Mesendoderm (in vitro differentiated cells): ENCODE measurements at regions not wholly inside any gene's neighbourhood (a gene's known extent, or its start where the extent isn't known, plus 50 kb on each side); places are given as distances from the start of the nearest gene placed in this dataset.

Source experiments
- DNase-seq: peaks from one replicate; pipeline ENCODE4 v3.0.0; 2013
- H2AK5ac ChIP-seq: 2 replicates; pipeline ENCODE4 v1.6.1; 2013; ENCODE audit warnings: low read length, inconsistent platforms
- H2BK120ac ChIP-seq: 2 replicates; pipeline ENCODE4 v1.6.1; 2013; ENCODE audit warnings: low read depth, mild to moderate bottlenecking, low read length, moderate library complexity, mixed read lengths
- H2BK15ac ChIP-seq: replicated peaks from 2 replicates; pipeline ENCODE4 v1.6.1; 2013; ENCODE audit warnings: low read depth, mild to moderate bottlenecking, moderate library complexity
- H2BK5ac ChIP-seq: 2 replicates; pipeline ENCODE4 v1.6.1; 2013; ENCODE audit warnings: low read length, inconsistent platforms
- H3K18ac ChIP-seq: 2 replicates; pipeline ENCODE4 v1.6.1; 2013; ENCODE audit warnings: mild to moderate bottlenecking, low read length, mixed read lengths
- H3K23ac ChIP-seq: one replicate; pipeline ENCODE4 v1.6.1; 2013; ENCODE audit warnings: low read length
- H3K27ac ChIP-seq: 2 replicates; pipeline ENCODE4 v1.5.1; 2013; ENCODE audit warnings: low read depth, mild to moderate bottlenecking, inconsistent platforms, low read length, moderate library complexity
- H3K27me3 ChIP-seq: 2 replicates; pipeline ENCODE4 v1.6.1; 2013; ENCODE audit warnings: low read length, control low read depth, mild to moderate bottlenecking, inconsistent platforms; ENCODE audit not compliant: insufficient read depth, poor library complexity
- H3K36me3 ChIP-seq: 2 replicates; pipeline ENCODE4 v1.6.1; 2013; ENCODE audit warnings: low read length, inconsistent platforms; ENCODE audit not compliant: control insufficient read depth, insufficient read depth
- H3K4ac ChIP-seq: one replicate; pipeline ENCODE4 v1.6.1; 2013; ENCODE audit warnings: low read depth, mild to moderate bottlenecking, low read length, moderate library complexity
- H3K4me1 ChIP-seq: 2 replicates; pipeline ENCODE4 v1.6.1; 2013; ENCODE audit warnings: low read depth, low read length, inconsistent platforms; ENCODE audit not compliant: control insufficient read depth
- H3K4me2 ChIP-seq: 2 replicates; pipeline ENCODE4 v1.6.1; 2013; ENCODE audit warnings: low read length
- H3K4me3 ChIP-seq: 2 replicates; pipeline ENCODE4 v1.5.1; 2013; ENCODE audit warnings: mild to moderate bottlenecking, low read length
- H3K56ac ChIP-seq: one replicate; pipeline ENCODE4 v1.6.1; 2013; ENCODE audit warnings: low read length
- H3K79me1 ChIP-seq: 2 replicates; pipeline ENCODE4 v1.6.1; 2013; ENCODE audit warnings: low read length, inconsistent platforms
- H3K79me2 ChIP-seq: 2 replicates; pipeline ENCODE4 v1.6.1; 2013; ENCODE audit warnings: mild to moderate bottlenecking, low read length; ENCODE audit not compliant: control insufficient read depth, insufficient read depth
- H3K9ac ChIP-seq: 2 replicates; pipeline ENCODE4 v1.6.1; 2013; ENCODE audit warnings: low read length, inconsistent platforms
- H4K5ac ChIP-seq: one replicate; pipeline ENCODE4 v1.6.1; 2013; ENCODE audit warnings: low read length
- H4K8ac ChIP-seq: one replicate; pipeline ENCODE4 v1.6.1; 2013; ENCODE audit warnings: low read depth, mild to moderate bottlenecking, control low read depth, low read length, moderate library complexity
- WGBS: extraction: QIAGEN DNeasy Blood & Tissue Kit; methylation state at CpG from one replicate; pipeline ENCODE4 v1.1.7; 2013; ENCODE audit warnings: low lambda C conversion rate, missing lambda C conversion rate; ENCODE audit not compliant: insufficient coverage; ENCODE audit errors: extremely low coverage; 5-methylcytosine and 5-hydroxymethylcytosine counted together

DNA sequence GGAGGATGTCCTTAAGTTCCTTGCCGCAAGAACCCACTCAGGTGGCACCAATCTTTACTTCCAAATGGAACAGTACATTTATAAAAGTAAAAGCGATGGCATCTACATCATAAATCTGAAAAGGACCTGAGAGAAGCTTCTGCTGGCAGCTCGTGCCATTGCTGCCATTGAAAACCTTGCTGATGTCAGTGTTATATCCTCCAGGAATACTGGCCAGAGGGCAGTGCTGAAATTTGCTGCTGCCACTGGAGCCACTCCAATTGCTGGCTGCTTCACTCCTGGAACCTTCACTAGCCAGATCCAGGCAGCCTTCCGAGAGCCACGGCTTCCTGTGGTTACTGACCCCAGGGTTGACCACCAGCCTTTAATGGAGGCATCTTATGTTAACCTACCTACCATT lies 191.7 kb downstream of the TRIM27 start:
- H3K79me2 ChIP-seq = no peaks in the 10 kb centered on the region
- no peak overlapping the region for H3K4me3 ChIP-seq
- no peak overlapping the region for H3K23ac ChIP-seq
- H3K9ac ChIP-seq = no peak overlapping the region
- H3K4me1 ChIP-seq = no peaks in the 10 kb centered on the region
- H3K18ac ChIP-seq = no peak overlapping the region
- no peak overlapping the region for H2BK5ac ChIP-seq
- H2BK15ac ChIP-seq = no peak overlapping the region
- H3K56ac ChIP-seq = no peak overlapping the region
- H4K5ac ChIP-seq = no peak overlapping the region
- H3K27ac ChIP-seq = no peak overlapping the region
- DNase-seq = no peak
- WGBS = no CpG with 5 or more reads among the region's 5 CpGs
- no peak overlapping the region for H2AK5ac ChIP-seq
- H2BK120ac ChIP-seq = no peak overlapping the region
- peaks cover 2% of the 10 kb centered on the region for H3K27me3 ChIP-seq
- H3K4ac ChIP-seq = no peak overlapping the region
- H4K8ac ChIP-seq = no peak overlapping the region
- H3K36me3 ChIP-seq = no peaks in the 10 kb centered on the region
- no peak overlapping the region for H3K4me2 ChIP-seq
- no peaks in the 10 kb centered on the region for H3K79me1 ChIP-seq

DNA sequence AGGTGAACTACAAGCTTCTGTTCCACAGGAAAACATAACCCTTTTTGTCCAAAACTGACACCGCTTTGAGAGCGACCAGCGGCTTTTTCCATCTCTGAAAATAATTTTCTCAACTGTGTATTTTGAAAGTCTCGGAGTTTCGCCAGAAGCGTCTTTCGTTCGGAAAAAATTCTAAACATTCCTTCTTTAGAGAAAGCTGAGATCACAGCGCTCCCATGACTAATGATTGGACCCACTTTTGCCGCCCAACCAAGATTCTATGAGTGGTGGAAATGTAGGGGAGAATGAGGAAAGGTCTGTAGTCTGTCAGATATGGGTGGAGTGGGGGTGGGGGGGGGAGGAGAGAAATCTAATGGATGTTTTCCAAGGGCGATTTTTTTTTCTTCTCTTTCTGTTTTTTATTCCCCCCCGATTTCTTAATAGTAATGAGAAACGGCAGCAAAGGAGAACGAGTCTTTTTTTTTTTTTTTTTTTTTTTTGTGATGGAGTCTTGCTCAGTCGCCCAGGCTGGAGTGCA lies 189.3 kb downstream of the TRIM27 start:
- no peaks in the 10 kb centered on the region for H3K4me1 ChIP-seq
- no peaks in the 10 kb centered on the region for H3K79me2 ChIP-seq
- H3K4me3 ChIP-seq = no peak overlapping the region
- H3K27ac ChIP-seq = no peak overlapping the region
- H3K9ac ChIP-seq = no peak overlapping the region
- H3K18ac ChIP-seq = no peak overlapping the region
- WGBS = no CpG with 5 or more reads among the region's 15 CpGs
- H2AK5ac ChIP-seq = no peak overlapping the region
- no peak overlapping the region for H3K4me2 ChIP-seq
- no peak overlapping the region for H2BK15ac ChIP-seq
- no peak overlapping the region for H3K23ac ChIP-seq
- no peak overlapping the region for H2BK120ac ChIP-seq
- H3K27me3 ChIP-seq = peaks cover 8% of the 10 kb centered on the region
- DNase-seq = no peak
- H4K5ac ChIP-seq = no peak overlapping the region
- H2BK5ac ChIP-seq = no peak overlapping the region
- no peak overlapping the region for H3K4ac ChIP-seq
- no peak overlapping the region for H3K56ac ChIP-seq
- no peaks in the 10 kb centered on the region for H3K79me1 ChIP-seq
- no peak overlapping the region for H4K8ac ChIP-seq
- H3K36me3 ChIP-seq = no peaks in the 10 kb centered on the region

DNA sequence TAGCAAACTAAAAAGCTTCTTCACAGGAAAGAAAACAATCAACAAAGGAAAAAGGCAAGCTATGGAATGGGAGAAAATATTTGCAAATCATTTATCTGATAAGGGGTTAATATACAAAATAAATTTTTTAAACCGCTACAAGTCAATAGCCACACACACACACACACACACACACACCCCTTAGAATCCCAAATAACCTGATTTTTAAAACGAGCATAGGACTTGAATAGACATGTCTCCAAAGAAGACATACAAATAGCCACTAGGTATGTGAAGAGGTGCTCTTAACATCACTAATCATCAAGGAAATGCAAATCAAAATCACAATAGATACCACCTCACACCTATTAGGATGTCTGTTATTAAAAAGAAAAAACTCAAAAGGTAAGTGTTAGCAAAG lies 187.7 kb downstream of the TRIM27 start:
- DNase-seq = no peak
- no peaks in the 10 kb centered on the region for H3K4me1 ChIP-seq
- H3K79me2 ChIP-seq = no peaks in the 10 kb centered on the region
- no peak overlapping the region for H3K18ac ChIP-seq
- no peak overlapping the region for H2BK15ac ChIP-seq
- no peak overlapping the region for H3K4me2 ChIP-seq
- WGBS = no CpG with 5 or more reads among the region's 2 CpGs
- H3K56ac ChIP-seq = no peak overlapping the region
- H3K23ac ChIP-seq = no peak overlapping the region
- no peak overlapping the region for H3K27ac ChIP-seq
- no peak overlapping the region for H2BK120ac ChIP-seq
- H2BK5ac ChIP-seq = no peak overlapping the region
- no peak overlapping the region for H3K4ac ChIP-seq
- no peak overlapping the region for H4K5ac ChIP-seq
- no peak overlapping the region for H3K9ac ChIP-seq
- no peak overlapping the region for H2AK5ac ChIP-seq
- H3K36me3 ChIP-seq = no peaks in the 10 kb centered on the region
- no peaks in the 10 kb centered on the region for H3K79me1 ChIP-seq
- H3K27me3 ChIP-seq = peaks cover 8% of the 10 kb centered on the region
- no peak overlapping the region for H3K4me3 ChIP-seq
- no peak overlapping the region for H4K8ac ChIP-seq

DNA sequence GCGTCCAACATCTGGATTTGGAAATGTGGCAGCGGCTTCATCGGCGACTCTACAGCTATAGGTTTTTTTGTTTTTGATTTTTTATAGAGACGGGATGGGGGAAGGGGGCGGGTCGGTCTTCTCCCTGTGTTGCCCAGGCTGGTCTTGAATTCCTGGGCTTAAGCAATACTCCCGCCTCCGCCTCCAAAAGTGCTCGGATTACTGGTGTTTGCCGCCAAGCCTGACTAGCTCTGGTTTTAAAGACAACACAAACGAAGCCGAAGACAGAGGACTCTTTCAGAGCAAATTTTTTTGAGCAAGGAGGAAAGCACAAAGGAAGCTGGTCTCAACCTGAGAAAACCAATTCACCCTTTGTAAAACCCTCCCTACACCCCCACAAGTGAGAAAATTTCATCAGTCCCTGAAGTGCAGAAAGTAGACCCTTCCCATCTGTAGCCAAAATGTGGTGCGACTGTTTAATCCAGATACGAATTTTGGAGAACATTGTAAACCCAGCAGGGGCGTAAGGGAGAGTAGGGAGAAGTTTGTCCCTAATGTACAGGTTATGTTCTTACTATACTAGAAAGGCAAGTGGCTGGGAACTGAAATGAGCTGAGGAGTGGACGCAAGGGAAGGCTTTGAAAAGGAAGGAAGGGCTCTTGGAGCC lies 185.9 kb downstream of the TRIM27 start:
- Histone ChIP-seq H2BK120ac (no peak overlapping the region), H2AK5ac (no peak overlapping the region), H3K79me2 (no peaks in the 10 kb centered on the region), H3K9ac (peak overlapping the region; percentile 63), H3K79me1 (no peaks in the 10 kb centered on the region), H3K36me3 (no peaks in the 10 kb centered on the region), H3K27ac (no peak overlapping the region), H4K5ac (no peak overlapping the region), H2BK15ac (no peak overlapping the region), H3K23ac (no peak overlapping the region), H3K27me3 (peaks cover 8% of the 10 kb centered on the region), H3K4me3 (peak overlapping the region; percentile 34), H2BK5ac (no peak overlapping the region), H3K56ac (peak overlapping the region; percentile 76), H3K18ac (no peak overlapping the region), H3K4me1 (no peaks in the 10 kb centered on the region), H3K4me2 (peak overlapping the region; percentile 72), H4K8ac (no peak overlapping the region), H3K4ac (no peak overlapping the region)
- no CpG with 5 or more reads among the region's 17 CpGs for WGBS
- DNase-seq = peak; percentile 72

DNA sequence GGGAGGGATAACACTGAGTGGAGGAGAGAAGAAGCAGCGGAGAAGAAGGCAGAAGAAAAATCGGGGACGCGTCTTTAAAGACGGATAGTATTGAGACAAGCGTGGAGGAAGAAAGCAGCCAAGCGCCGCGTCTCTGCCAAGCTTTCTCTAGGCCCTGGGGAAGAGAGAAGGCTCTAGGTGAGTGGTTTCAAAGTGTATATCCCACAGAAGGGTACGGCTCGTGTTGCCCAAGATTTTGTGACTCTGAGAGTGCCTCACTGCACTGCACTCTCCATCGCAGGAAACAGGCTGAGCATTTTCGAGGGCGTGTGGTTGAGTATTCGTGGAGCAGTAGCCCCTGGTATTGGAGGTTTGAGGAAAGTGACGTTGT lies 185.4 kb downstream of the TRIM27 start:
- Histone ChIP-seq H3K27ac (no peak overlapping the region), H3K23ac (no peak overlapping the region), H3K27me3 (peaks cover 8% of the 10 kb centered on the region), H3K4ac (no peak overlapping the region), H4K8ac (no peak overlapping the region), H3K9ac (peak overlapping the region; percentile 63), H3K4me2 (peak overlapping the region; percentile 72), H3K4me1 (no peaks in the 10 kb centered on the region), H3K36me3 (no peaks in the 10 kb centered on the region), H3K79me1 (no peaks in the 10 kb centered on the region), H3K4me3 (peak overlapping the region; percentile 34), H2BK5ac (no peak overlapping the region), H3K79me2 (no peaks in the 10 kb centered on the region), H2BK120ac (no peak overlapping the region), H4K5ac (no peak overlapping the region), H3K56ac (peak overlapping the region; percentile 76), H3K18ac (no peak overlapping the region), H2BK15ac (no peak overlapping the region), H2AK5ac (no peak overlapping the region)
- peak; percentile 46 for DNase-seq
- no CpG with 5 or more reads among the region's 16 CpGs for WGBS

DNA sequence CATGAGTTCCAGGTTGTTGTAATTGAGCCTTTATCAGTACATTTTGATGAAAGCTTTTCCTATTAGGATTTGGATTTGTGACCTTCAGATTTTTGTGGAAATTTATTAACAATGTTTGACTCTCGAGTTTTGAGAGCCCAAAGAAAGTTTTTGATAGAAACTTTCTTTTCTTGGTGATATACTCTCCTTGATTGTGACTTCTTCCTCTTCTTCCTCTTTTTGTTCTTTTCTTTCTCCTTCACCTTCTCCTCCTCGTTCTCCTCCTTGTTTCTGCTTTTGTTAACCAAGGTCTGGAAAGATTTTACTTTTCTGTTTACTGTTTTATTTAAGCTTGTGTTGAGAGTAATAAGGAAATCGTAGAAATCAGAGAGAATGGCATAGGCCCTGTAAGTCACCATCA lies 182.4 kb downstream of the TRIM27 start:
- H3K9ac ChIP-seq = no peak overlapping the region
- no peak overlapping the region for H3K4me2 ChIP-seq
- H2BK15ac ChIP-seq = no peak overlapping the region
- no peak overlapping the region for H3K56ac ChIP-seq
- no peak for DNase-seq
- H3K18ac ChIP-seq = no peak overlapping the region
- H3K79me2 ChIP-seq = no peaks in the 10 kb centered on the region
- no peak overlapping the region for H2AK5ac ChIP-seq
- H4K8ac ChIP-seq = no peak overlapping the region
- H3K36me3 ChIP-seq = no peaks in the 10 kb centered on the region
- H3K4me1 ChIP-seq = no peaks in the 10 kb centered on the region
- no peak overlapping the region for H2BK120ac ChIP-seq
- no peaks in the 10 kb centered on the region for H3K79me1 ChIP-seq
- H3K23ac ChIP-seq = no peak overlapping the region
- no CpG with 5 or more reads among the region's 3 CpGs for whole genome bisulfite sequencing
- H3K4me3 ChIP-seq = no peak overlapping the region
- H3K27me3 ChIP-seq = peaks cover 10% of the 10 kb centered on the region
- no peak overlapping the region for H3K27ac ChIP-seq
- H2BK5ac ChIP-seq = no peak overlapping the region
- no peak overlapping the region for H4K5ac ChIP-seq
- no peak overlapping the region for H3K4ac ChIP-seq
